ENCODE measurements at regions not wholly inside any gene's neighbourhood (a gene's known extent, or its start where the extent isn't known, plus 50 kb on each side); places are given as distances from the start of the nearest gene placed in this dataset.

DNA sequence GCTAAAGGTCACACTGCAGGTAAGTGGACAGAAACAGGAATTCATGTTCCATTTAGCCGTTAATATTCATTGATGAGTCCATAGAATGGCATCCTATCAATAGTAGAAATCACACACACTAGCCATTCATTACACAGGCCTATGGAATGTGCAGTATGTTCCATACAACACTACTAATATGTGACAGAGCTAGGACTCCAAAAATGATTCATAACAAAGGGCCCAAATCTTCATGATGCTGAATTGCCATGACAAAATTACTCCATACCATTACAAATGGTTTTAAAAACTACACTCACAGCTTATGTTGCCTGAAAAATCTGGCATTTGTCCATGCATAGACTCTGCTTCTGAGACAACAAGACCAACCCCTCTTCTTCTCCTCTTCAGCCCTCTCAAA, 549.1 kb downstream of the XPNPEP1 start:
- H3K27ac ChIP-seq: no peak overlapping the region
- TF ChIP-seq, protein P1, sequence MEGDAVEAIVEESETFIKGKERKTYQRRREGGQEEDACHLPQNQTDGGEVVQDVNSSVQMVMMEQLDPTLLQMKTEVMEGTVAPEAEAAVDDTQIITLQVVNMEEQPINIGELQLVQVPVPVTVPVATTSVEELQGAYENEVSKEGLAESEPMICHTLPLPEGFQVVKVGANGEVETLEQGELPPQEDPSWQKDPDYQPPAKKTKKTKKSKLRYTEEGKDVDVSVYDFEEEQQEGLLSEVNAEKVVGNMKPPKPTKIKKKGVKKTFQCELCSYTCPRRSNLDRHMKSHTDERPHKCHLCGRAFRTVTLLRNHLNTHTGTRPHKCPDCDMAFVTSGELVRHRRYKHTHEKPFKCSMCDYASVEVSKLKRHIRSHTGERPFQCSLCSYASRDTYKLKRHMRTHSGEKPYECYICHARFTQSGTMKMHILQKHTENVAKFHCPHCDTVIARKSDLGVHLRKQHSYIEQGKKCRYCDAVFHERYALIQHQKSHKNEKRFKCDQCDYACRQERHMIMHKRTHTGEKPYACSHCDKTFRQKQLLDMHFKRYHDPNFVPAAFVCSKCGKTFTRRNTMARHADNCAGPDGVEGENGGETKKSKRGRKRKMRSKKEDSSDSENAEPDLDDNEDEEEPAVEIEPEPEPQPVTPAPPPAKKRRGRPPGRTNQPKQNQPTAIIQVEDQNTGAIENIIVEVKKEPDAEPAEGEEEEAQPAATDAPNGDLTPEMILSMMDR (conservative IDR thresholded peaks at IDR 0.05): no peak

DNA sequence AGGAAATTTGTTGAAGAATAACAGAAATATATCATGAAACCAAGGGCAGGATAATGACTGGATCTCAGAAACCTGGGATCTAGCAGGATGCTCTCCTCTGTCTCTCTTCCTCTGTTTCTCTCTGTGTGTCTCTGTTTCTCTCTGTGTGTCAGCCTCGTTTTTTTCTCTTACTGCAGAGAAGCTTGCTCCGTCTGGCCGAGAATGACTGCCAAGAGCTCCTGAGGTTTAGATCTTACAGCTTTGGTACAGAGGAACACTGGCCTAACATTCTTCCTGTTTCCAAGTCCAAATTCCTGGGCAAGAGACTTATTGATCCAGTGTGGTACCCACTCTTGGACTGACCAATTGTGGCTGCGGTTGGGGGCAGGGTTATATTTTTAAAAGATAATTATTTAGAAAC, 564.0 kb downstream of the XPNPEP1 start:
- H3K27ac ChIP-seq: peak overlapping the region; percentile 91
- TF ChIP-seq, protein P1 (conservative IDR thresholded peaks at IDR 0.05): no peak

DNA sequence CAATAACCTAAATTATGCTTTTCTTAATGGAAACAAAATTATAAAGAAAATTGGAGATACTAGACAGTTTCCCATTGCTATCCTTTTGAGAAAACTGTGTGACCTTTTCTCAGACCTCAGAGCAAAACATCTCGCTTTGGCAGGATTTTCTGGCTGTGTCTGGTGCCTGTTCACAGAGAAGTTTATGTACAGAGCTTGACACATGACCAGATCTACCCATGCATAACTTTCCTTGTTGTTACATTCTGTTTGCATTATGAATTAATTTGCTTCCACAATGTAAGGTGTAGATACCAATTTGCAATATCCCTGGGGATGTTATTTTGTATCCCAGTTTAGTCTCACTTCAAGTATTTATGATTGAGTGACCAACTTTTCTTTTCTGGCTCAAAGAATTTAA, 565.0 kb downstream of the XPNPEP1 start:
- H3K27ac ChIP-seq: peak overlapping the region; percentile 91
- TF ChIP-seq, protein P1 (conservative IDR thresholded peaks at IDR 0.05): no peak

DNA sequence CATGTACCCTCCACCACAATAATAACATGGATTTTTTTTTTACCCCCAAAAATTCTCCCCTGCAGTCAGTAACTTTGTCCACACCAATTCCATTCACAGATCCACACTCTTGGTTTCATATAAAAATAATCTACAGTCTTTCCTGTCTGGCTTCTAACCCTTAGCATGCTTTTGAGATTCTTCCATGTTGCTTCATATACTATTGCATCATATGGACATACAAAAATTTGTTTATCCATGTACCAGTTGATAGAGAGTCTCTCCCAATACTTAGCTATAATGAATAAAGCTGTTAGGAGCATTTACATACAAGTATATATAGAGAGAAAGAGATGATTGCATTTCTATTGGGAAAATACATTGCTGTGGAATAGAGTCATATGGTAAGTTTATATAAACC, 575.0 kb downstream of the XPNPEP1 start:
- TF ChIP-seq, protein P1 (conservative IDR thresholded peaks at IDR 0.05): no peak
- no peak overlapping the region for H3K27ac ChIP-seq

DNA sequence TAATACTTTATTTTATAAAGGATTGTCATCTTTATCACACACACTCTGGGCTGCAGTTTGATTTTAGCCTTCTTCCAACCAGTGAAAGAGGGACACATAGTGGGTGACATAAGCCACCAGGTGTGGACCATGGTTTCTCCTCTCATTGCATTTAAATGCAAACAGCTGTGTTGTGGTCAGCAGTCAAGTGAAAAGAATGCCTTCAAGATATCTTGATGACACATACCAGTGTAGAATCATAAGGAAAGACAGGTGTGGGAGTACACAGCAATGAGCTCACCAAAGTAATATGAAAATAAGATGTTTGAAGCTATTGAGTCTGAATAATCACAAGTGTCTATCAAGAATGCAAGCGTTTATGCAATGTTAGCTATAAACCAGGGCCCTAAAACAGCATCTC, 580.0 kb downstream of the XPNPEP1 start:
- no peak overlapping the region for H3K27ac ChIP-seq
- TF ChIP-seq, protein P1 (conservative IDR thresholded peaks at IDR 0.05): no peak

DNA sequence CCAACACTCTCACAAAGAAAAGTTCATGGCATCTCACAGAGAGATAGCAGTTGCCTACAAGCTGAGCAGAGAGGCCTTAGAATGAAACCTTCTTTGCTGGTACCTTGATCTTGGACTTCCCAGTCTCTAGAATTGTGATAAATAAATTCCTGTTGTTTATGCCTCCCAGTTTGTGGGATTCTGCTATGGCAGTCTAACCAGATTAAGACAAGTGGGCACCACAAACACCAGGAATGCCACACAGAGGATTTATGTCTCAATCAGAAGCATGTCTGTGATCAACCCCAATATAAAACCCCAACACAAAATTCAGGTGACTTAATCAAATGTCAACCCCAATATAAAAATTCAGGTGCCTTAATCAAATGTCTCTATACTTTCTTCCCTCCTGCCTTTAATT, 581.3 kb downstream of the XPNPEP1 start:
- H3K27ac ChIP-seq: no peak overlapping the region
- TF ChIP-seq, protein P1 (conservative IDR thresholded peaks at IDR 0.05): no peak

DNA sequence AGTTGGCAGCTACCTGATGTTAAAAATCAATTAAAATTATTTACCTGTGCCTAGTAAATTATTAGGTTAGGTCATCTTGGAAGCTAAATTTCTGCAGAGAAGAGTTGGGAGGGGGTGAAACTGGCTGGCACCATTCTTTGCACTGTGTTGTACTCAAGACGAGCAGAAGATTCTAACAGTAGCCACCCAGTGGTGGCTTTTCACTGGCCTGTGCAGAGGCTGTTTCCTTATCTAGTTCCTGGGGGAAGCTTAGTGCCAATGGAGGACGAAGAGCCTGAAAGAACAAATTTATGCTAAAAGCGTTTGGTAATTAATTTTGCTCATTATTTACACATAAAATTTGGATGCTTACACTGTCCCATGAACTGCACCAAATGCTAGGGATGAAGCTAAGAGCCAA, 595.3 kb downstream of the XPNPEP1 start:
- H3K27ac ChIP-seq: peak overlapping the region; percentile 4; the same call in 1 of the 2 replicates
- TF ChIP-seq, protein P1 (conservative IDR thresholded peaks at IDR 0.05): peak; percentile 66

DNA sequence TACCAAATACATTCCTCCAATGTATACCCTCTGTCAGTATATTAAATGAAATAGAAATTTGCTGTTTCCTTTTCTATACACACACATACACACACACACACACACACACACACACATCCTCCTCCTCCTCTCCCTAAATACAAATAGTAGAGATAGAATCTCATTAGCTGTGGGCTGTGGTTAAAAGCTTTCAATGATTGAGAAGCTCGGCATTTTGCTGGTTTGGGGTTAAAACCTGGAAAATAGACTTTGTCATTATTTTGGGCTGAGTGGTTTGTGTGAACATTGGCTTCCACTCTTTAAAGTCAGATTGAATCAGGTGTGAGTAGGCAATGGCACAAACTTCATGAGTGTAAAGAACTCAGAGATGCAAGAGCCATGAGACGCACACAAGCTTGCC, 596.0 kb downstream of the XPNPEP1 start:
- TF ChIP-seq, protein P1 (conservative IDR thresholded peaks at IDR 0.05): no peak
- H3K27ac ChIP-seq: no peak overlapping the region

Measured in VCaP (cell line).